HG03060 (cell line): ENCODE measurements at regions not wholly inside any gene's neighbourhood (a gene's known extent, or its start where the extent isn't known, plus 50 kb on each side); places are given as distances from the start of the nearest gene placed in this dataset.
"Not testable (repeated sequence)": the region's sequence is repeated elsewhere in the genome, so short reads cannot be mapped to it uniquely, and the experiment has no call there.

ENCODE experiments used
- ATAC-seq: cut with Tn5 transposase; IDR thresholded peaks from one replicate; pipeline ENCODE4 v1.9.1; 2021; ENCODE audit warnings: low read depth, moderate number of reproducible peaks; ENCODE audit not compliant: unreplicated experiment

DNA sequence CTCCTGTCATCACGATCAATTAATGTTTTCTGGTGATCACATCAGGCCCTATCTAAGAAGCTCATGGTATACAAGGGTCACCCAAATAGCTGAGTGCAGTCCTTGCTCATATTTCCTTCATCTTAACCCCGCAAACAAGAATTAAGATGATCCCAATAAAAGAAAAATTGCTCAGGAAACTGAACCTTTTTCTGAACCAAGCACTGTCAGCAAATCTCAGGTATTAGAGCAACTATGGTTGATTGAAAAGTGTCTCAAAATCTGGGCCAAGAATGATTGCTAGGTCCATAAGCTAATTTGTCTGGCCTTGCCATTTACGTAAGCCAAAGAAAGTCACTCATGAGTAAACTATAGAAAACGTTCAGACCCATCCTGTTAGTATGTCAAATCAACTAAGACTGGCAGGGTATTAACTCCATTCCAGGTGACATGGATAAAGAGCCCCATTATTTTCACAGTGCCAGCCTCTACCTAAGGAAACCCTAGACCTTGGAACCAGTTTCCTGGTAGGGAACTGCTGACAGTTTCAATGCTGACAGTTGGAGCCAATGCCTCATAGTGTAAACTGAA lies 209.3 kb downstream of the DEPDC1B start:
- ATAC-seq = no peak

DNA sequence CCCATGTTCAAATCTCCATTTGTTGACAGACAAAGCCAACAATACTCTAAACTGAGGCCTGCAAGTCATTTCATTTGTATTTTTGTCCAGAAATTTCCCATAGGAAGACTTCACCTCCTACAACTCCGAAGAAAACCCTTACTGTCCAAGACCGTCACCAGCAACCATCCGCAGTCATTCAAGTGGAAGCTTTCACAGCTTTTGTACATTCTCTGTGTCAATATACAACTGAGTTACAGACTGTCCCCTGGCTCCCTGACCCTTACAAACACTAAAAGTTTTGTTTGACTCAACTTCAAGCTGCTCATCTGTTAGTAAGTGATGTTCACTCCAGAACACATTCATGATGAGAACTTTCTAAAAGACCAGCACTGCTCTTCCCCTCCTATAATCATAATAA lies 210.1 kb downstream of the DEPDC1B start:
- no peak for ATAC-seq

DNA sequence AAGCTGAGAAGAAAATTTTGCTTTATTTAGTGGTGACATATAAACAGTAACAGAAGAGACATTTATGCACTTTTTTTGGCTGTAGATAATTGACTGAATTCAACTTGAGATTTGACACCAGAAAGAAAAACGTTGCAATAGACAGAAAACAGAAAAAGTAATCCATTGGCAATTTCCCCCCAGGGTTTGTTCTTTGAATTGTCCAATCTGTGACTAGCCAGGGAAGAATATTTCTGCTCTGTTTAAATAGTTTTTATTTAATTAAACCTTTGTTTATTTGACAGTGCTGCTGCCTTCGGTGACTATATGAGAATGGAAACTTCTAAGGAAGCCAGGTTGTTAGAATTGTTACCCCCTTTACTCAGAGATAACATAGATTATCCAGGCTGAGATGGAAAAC lies 210.6 kb downstream of the DEPDC1B start:
- no peak for ATAC-seq

DNA sequence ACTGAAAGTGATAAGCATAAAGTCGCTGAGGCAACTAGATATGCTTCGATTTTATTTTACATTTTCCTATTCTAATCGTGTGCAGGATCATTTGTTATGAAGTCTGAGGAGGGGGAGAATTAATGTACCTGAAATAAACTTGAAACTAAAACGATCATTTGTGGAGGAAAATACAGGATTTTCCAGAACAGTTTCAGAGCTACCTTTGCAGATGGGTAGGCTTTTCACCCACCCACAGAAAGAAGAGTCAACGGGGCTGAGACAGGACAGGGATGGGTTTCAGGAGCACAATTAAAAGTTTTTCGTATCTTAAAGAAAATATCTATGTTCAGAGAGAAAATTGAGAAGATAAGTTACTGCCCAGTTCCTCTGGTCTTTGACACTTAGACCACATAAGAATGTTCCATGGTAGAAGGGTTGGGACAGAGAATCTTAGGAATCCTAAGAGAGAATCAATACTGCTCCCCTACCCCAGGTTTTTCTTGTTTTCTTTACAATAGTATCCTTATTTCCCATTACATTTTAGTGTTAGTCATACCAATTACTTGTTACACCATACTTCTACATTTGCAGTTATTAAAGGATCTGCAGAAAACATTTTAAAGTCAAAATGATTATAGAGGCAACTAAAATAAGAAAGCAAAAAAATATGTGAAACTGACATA lies 211.4 kb downstream of the DEPDC1B start:
- ATAC-seq = no peak

DNA sequence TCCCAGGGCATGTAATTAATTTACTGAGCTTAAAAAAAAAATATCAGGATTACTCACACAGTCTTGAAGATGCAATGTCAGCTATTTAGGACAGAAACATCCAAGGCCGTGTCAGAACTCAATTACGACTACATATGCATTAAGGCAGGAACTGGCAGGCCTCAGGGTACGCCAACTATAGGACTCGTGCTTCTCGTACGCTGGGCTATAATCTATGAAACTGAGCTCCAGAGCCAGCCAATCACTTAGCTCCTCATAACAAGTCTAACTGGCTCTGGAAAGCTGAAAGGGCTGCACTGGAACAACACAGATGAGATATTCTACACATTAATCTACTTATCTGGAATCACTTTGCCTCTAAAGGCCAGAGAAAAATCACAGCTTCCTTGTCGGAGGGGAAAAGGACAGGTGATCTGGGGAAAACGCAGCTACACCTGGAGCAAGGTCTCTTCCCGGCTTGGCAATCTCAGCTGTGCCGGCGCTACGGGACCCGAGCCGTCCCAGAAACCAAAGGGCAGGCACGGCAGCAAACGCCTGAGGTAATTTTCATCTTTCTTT lies 212.0 kb downstream of the DEPDC1B start:
- ATAC-seq = no peak

DNA sequence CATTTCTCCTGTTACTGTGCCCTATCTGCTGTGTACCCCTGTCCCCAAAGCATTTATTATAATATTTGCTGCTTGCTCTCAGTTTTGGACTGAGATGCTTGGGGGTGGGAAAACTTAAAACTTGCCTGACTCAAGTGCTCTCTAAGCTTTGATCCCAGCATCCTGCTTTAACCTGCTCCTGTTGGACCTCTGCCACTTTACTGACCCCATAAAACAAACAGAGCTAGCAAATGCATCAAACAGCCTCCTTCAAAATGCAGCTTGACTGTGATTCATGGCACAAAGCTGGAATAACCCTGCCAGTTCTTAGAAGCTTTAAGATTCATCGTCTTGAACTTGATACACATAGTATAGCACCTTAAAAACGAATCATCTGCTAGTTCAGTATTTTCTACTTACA lies 212.5 kb downstream of the DEPDC1B start:
- no peak for ATAC-seq

DNA sequence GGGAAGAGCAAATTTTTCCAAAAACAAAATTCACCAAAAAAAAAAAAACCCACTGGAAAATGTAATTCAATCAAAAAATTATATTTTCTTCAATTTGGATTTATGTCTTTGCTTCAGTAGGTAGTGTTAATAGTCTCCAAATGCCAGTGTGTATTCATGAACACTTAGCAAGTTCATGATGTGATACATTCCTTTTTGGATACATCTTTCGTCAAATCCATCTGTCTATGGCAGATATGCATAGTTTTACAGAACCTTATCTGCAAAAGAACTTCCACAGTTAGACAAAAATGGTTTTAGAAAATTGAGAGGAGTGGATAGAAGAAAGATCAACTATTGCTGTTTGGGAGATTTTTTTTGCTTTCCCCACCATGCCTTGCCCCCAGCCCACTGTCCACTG lies 214.6 kb downstream of the DEPDC1B start:
- ATAC-seq = no peak

DNA sequence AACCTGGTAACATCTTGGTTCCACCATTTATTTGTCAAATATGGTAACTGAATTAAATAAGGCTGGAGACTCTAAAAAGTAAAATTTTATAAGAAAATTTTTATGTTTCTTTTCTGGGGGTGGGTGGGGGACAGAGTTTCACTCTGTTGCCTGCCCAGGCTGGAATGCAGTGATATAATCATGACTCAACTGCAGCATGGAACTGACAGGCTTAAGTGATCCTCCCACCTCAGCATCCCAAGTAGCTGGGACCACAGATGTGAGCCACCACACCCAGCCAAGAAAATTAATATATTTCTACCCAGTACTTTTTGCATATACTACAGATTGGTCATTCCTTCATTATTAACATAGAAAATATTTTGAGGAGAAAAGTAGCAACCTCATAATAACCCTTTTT lies 216.9 kb downstream of the DEPDC1B start:
- no peak for ATAC-seq

DNA sequence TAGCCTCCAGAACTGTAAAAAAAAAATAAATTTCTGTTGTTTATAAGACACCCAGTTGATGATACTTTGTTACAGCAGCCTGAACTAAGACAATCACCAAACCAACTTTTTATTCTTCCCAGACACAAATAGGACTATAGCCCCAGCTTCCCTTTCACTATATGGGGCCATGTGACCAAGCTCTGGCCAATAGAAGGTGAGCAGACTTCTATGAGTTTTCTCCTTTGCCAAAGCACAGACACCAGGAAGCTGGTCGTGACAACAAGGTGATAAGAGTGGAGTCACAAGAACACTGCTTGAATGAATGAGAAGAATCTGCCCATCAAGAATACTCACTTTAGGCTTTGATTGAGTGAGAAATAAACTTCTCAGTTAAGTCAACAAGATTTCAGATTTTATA lies 217.7 kb downstream of the DEPDC1B start:
- no peak for ATAC-seq

DNA sequence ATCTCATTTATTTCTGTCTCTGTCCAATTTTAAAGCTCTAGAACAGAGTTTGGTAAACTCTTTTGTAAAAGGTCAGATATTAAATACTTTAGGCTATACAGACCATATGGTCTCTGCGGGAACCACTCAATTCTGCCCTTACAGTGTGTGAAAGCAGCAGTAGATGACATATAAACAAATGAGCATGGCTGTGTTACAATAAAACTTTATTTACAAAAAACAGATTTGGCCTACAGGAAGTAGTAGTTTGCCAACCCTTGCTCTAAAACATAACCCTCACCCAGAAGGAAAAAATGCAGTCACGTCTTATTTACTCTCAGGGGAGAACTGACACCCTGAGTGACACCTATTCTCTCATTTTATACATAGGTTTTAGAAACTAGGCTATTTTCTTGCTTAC lies 220.4 kb downstream of the DEPDC1B start:
- ATAC-seq = no peak

DNA sequence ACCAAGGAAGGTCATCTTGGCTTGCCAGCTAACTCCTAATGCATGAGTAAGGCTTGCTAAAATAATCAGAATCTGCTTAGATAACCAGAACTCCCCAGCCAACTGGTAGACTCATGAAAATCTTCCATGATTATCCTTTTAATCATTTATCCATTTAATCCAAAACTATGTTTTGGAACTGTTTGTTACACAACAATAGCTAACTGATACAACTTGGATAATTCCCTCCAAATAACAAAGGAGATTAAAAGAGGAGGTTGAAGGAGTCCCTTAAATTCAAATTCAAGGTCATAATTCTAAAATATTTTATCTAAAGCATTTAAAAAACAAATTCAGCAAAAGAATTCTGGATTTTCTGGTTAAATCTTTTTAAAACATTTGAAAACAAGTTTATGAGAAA lies 222.1 kb downstream of the DEPDC1B start:
- ATAC-seq = no peak

DNA sequence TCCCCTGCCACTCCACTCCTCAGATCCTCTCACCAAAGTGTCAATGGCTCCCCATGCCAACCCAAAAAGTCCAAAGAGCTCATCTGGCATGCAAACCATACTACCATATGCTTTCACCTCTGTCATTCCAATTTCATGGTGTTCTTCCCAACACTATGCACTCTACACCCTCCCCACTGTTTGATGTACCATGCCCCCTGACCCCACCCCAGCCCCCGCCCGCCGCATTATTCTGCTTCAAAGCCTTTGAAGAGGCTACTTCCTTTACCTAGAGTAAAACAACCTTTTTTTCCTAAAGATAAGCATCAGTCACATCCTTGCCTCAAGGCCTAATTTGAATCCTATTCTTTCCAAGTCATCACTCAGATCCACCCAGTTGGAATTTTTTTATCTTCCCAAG lies 226.3 kb downstream of the DEPDC1B start:
- ATAC-seq = no peak

DNA sequence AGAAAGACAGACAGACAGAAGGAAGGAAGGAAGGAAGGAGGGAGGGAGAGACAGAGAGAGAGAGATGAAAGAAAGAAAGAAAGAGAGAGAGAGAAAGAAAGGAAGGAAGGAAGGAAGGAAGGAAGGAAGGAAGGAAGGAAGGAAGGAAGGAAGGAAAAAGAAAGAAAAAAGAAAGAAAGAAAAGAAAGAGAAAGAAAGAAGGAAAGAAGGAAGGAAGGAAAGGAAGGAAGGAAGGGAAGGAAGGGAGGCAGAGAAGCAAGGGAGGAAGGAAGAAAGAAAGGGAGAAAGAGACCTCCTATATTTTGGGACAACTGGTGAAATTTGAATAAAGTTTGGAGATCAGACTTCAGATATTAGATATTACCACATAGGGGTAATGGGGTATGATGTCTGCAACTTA lies 226.9 kb downstream of the DEPDC1B start:
- not testable (repeated sequence) for ATAC-seq

DNA sequence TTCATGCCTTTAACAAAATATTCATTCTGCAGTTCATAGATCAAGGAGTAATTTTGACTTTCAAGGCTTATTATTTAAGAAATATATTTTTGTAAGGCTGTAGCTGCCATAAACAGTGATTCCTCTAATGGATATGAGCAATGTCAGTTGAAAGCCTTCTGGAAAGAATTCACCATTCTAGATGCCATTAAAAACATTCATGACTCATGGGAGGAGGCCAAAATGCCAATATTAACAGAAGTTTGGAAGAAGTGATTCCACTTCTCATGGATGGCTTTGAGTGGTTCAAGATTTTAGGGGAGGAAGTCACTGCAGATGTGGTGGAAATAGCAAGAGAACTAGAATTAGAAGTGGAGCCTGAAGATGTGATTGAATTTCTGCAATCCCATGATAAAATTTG lies 229.1 kb downstream of the DEPDC1B start:
- ATAC-seq = no peak

DNA sequence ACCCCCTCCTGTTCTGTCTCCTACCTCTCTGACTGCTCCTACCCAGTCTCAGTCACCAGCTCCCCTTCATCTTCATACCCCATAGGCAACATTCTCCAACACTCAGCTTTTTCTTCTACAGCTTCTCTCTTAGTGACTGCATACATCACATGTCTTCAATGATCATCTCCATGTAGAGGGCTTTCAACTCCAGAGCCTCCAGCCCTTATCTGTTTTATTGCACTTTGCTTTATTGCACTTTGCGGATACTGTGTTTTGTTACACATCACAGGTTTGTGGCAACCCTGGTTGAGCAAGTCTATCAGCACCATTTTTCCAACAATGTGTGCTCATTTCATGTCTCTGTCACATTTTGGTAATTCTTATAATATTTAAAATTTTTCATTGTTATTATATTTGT lies 230.7 kb downstream of the DEPDC1B start:
- no peak for ATAC-seq

DNA sequence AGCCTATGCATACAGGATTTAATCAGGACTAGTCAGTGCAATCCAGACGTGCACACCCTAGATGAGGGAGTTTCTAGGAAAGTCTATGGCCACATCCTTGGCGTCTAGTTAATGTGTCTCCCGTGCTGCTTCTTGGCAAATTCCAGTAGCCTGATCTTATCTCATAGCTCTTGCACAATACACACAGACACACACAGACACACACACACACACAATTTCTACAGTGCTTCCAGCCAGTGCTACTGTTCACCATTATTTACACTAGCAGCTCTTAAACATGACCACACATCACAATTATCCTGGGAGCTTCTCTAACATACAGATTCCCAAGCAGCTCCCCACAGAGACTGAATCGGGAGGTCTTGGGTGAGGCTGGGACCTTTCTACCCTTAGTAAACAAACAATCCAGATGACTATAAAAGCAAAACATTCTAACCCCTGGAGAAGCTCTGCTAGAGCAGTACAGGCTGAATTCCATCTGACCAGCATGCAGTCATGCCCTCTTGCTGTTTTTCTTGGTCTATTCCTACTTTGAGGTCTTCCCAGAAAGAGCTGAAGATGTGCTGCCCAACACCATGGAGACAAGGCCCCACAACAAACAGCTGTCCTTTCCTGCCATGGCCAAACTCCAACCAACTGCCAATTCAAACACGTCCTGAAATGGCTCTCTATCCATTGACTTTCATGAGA lies 236.6 kb downstream of the DEPDC1B start:
- ATAC-seq = no peak

DNA sequence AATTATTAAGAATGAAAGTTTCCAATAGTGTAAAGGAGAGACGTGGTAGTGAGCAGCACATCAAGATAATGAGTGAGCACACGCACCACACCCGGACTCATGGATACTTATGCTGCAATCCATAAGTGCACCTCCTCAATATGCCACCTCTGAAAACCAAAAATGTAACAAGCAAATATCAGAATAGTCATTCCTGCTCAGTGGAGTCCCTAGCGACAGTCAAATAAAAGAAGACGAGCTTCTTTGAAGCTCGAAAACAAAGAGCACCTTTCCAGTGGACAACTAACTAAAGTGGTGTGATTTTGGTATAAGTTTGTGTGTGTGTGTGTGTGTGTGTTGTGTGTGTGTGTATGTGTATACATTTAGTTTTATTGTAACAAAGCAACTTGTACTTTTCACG lies 241.3 kb downstream of the DEPDC1B start:
- no peak for ATAC-seq

DNA sequence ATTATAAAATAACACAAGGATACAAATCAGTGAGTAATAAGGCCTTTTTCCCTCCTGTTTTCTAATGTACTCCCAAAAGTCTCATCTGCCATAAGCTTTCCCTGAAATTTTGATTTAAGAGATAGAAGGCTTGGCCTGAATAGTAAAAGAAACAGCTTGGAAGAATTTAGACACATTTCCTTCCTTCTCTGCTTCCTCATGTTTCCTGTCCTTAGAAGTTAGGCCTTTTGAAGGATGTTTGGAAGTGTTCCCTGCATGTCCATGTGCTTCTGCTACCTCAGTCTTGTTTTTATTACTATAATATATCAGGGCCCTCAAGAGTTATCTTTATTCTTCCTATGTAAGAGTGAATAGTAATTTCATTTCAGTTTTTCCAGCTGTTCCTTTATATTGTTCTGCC lies 242.7 kb downstream of the DEPDC1B start:
- ATAC-seq = no peak

DNA sequence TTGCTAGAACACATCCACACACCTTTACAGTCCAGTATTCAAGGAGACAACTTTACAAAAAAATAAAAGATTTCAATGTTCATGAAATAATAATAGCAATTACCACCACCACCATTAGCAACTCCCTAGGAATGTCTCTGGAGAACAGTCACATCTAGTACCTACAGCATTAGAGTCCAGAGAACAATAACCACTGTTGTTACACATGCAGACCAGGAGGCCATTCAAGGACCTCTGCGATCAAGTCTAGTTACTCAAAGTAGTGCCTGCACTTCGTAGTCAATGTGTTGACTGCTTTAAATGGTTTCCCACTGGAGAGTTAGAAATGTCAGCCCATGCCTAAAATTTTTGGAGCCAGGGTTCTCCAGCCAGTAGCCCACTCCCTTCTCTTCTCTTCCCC lies 244.4 kb downstream of the DEPDC1B start:
- ATAC-seq = no peak

DNA sequence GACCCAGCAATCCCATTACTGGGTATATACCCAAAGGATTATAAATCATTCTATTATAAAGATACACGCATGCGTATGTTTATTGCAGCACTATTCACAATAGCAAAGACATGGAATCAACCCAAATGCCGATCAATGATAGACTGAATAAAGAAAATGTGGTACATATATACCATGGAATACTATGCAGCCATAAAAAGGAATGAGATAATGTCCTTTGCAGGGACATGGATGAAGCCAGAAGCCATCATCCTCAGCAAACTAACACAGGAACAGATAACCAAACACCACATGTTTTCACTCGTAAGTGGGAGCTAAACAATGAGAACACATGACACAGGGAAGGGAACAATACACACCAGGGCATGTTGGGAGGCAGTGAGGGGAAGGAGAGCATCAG lies 245.7 kb downstream of the DEPDC1B start:
- not testable (repeated sequence) for ATAC-seq

DNA sequence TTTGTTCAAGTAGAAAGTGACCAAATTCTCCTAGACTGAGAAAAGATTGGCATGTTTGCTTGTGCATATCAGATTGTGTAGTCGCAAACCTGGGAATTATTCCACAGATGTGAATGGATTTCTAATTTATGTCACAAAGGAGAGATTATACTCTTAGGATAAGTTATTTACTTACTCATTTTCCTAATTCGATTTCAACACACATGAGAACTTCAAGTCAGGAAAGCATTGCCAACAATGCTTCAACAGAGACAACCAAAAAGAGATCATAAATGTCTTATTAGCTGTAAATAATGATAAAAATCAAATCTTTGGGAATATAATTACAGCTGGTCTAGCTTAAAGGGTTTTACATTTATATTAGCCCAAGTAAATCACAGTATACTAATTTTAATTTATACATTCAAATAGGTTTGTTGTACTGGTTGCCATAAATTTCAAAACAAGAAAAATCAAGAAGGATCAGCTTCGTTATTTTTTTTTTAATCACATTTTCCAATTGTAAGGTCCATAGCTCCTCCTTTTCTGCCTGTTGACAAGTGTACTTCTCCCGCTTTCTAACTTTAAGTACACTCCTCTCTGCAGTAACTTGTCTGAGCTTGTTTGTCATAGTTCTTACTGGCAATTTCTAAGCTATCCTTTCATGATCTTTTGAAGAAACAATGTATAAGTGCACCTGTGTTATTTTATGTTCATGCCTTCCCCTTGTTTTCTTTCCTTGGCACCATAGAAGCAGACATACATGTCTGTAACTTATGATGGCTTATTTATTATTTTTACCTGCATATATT lies 246.6 kb downstream of the DEPDC1B start:
- ATAC-seq = no peak
